Umbilical cord (tissue), 1 donor: ENCODE measurements at regions not wholly inside any gene's neighbourhood (a gene's known extent, or its start where the extent isn't known, plus 50 kb on each side); places are given as distances from the start of the nearest gene placed in this dataset.
"Not testable (repeated sequence)": the region's sequence is repeated elsewhere in the genome, so short reads cannot be mapped to it uniquely, and the experiment has no call there.

Source experiments
- DNase-seq: peaks from one replicate; pipeline ENCODE4 v3.0.0-alpha.2; 2015; ENCODE audit warnings: low spot score

DNA sequence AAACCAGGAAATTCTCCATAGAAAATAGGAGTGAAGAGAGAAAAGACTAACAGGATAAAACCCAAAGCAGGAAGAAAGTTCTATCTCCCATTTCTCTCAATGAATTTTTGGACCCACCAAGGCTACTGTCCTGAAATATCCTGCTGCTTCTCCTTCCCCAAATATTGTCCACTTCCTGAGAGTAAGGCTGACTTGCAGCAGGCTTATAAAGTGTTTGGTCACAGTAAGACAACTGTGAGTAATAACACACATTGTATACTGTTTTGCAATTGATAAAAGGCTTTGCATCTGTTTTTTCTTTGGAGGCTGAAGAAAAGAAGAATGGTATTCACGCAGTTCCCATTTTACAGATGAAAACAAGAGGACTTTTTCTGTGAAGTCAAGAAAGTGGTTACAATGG lies 52.8 kb downstream of the FOXD4L6 start:
- not testable (repeated sequence) for DNase-seq

DNA sequence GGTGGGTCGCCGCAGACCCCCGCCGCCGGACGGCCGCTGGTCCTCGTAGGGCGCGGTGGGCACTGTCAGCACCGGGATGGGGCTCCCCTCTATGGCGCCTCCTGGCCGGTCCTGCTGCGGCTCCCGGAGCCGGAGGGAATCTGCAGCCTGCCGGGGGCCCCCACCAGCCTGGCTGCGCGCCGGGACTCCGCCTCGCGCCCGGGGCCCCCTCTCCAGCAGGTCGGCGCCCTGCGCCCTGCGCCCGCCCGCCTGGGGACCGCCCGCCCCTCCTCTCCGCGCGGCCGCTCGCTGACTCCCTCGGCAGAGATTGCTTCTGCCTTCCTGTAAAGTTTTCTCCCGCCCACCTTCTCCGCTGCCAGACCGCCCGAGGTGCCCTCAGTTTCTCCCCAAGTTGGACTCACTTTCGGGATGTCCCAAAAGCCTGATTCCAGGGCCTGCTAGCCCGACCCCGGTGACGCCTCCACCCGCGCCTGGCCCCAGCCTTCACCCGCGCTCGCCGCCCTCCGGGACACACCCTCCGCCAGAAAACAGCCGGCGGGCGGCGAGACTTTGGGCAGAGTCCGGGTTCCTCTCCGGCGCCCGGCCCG lies 54.0 kb downstream of the FOXD4L6 start:
- DNase-seq = peak; percentile 34

DNA sequence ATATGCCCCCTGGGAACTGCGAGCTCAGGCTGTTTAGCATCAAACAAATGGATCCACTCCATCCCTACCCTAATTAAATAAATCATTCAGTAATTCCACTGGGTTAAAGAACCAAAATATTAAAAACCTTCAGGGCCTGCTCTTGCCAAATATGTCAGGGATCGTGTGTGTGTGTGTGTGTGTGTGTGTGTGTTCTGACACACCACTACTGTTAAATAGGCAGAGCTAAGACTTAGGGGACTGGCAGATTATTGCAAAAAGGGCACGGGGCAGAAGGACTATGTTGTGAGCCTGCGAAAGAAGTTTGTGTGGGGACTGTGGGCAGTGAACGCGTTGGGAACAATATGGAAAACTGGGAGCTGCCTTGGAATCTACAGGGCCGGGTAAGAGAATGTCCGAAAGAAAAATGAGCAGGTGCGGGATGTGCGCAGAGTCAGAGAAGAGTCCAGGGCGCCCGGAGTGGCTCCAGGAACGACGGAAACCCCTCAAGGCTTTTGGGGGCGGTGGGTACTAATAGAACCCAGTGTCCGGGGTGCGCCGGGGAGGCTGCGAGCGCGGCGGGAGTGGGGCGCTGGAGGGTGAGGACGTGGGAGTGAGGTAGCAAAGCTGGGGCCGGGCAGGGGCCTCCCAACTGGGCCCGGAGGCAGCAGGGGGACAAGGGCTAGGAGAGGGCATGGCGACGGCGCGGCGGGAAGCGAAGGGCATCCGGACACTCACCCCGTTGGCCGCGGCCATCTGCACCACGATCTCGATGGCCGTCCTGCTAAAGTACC lies 54.8 kb downstream of the FOXD4L6 start:
- not testable (repeated sequence) for DNase-seq

DNA sequence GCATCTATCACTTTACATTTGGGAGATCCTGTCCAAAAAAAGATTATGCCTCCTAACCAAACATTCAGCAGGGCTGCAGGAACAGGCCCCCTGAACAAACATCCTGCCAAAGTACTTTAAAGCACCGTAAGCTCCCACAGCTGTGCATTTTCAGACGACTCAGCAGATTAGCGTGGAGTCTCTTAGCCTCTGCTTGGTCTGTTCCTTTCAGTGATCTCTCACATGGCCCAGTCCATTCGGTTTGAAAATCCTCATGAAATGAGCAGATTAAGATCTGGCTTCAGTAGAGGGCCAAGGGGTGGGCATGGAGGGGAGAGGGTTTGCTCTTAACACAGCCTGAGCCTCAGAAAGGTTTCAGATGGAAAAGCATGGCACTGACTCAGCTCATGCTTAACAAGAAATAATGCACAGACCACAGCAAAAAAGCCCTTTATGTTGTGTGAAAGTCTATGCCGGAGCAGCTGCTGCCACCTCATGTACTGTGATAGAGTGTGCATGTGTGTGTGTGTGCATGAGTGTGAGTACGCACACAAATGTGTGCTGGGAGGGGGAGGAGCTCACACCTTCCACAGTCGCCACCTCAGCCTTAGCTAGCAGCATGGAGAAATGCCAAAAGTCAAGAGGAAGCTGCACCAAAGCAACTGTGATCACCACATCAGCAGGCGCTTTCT lies 64.2 kb downstream of the FOXD4L6 start:
- peak; percentile 92 for DNase-seq

DNA sequence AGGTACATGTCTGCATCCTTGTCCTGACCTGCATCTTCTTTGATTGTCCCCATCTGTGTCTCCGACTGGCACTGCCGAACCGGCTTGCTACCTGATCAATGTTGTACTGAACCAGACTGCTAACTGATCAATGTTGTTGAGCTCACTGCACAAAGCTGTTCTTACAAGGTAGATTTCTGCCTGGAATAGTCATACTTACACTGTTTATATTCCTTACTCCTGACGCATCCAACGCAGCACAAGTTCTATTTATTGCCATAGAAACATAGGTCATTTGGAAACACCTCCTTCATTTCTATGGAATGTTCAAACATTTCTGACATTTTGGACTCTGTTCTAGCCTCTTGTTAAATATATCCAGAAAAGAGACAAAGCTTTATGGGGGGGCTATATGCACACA lies 65.2 kb downstream of the FOXD4L6 start:
- DNase-seq = not testable (repeated sequence)

DNA sequence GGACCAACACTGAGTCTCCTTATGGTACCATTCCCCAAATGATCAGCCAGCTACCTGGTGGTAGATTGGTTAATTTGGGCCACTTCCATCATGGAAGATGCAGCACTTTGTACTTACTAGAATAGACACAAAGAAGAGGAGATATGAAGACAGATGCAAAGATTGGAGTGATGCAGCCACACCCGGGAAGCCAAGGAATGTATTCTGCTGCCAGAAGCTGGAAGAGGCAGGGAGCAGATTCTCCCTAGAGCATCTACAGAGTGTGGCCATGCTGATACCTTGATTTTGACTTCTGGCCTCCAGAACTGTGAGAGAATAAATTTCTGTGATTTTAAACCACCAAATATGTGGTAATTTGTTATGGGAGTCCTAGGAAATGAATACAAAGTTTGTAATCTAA lies 68.9 kb downstream of the FOXD4L6 start:
- not testable (repeated sequence) for DNase-seq

DNA sequence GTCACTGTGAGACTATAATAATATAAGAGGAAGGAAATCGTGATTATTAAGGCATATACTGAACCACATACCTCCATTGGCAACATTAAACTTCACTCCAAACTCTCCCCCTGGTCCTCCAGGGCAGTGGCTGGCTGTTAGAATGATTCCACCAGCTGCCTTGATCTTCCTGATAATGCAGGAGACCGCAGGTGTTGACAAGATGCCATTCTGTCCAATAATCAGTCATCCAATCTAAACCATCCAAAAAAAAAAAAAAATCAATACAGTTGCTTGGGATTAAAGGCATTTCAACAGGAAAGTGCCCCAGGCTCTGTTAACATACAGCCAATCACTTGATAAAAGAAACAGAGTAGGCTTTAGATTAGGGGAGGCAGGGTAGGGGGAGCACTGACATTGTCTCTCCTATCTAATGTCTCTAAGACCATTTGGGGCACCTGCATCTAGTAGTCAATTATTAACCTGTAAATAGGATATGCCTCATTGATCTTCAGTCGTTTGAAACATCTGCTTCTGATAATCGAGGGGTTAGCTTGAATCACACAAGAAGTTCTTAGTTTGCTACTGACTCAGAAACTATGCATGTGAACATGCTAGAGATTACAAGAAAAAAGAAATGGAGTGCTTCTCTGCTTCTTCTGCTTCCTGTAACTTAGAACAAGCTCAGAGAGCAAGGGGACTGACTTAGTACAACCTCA lies 74.7 kb downstream of the FOXD4L6 start:
- DNase-seq = not testable (repeated sequence)

DNA sequence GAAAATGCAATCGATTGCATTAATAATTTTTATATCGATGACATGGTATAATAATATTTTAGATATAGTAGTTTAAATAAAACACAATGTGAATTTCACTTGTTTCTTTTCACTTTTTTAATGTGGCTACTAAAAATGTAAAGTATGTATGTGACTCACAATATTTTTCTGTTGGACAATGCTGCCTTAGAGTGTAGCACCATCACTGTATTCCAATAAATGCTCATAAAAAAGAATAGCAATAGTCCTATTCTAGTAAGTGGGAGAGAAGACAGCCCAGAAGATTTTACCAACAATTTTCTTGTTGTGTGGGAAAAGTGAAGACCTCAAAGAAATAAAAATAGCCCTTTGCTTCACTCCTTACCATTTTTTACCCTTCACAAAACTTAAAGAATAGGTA lies 79.8 kb downstream of the FOXD4L6 start:
- DNase-seq = not testable (repeated sequence)

DNA sequence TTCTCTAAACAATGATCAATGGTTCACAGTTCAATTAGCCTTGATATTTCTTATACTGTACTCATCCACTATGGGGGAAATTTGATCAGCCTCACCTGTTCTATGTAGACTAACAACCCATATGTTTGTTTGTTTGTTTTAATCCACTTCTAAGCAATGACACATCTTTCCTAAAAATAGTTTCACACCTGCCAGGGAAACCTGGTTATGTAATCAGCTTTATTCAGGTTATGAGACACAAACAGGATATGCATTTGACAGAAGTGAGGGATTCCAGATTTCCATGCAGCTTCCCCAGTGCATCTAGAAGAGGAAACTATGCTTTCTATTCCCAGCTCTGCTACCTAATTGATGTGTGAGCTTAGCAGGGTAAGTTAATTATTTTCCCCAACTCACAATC lies 80.7 kb downstream of the FOXD4L6 start:
- not testable (repeated sequence) for DNase-seq

DNA sequence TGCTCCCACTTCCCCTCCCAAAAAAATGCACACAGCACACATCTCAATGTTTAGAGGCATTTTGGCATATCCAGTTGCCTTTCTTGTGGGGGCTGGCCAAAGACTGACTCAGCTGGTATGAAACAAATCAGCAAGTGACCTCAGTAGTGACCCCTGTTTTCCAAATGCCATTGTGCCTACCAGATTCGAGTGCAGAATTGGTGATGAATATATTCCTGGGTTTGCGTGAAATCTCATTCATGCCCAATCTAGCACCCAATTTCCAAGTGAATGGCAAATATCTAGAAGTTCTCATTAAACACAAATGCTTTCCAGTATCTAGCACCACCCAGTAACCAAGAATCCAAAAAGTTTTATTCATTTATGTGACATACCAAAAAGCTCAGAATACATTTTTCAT lies 83.6 kb downstream of the FOXD4L6 start:
- DNase-seq = not testable (repeated sequence)

DNA sequence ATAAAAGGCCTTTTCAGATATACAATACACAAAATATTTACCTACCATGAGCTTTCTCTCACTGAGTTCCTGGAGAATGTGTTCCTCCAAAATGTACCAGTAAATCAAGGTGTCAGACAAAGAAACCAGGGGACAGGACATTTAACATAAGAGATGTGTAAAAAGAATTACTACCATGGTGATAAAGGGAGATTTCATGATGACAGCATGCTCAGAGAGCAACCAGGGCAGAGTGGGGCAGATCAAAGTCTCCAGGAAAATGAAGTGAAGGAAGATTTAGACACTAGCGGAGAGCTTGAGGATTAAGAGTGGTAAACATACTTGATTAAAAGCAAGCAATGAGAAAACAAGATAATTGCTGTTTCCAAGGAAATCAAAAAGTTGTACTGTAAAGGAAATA lies 85.0 kb downstream of the FOXD4L6 start:
- DNase-seq = not testable (repeated sequence)

DNA sequence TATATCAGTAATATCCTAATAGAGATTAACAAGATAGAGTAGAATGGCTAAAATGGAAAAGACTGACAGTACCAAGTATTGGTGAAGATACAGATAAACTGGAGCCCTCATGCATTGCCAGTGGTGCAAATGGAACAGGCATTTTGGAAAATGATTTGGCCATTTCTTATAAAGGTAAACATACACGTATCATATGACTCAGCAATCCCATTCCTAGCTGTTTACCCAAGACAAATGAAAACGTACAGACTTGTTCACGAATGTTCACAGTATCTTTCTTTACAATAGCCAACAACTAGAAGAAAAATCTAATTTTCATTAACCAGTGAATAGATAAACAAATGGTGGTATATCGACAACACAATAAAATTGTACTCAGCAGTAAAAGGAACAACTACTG lies 86.4 kb downstream of the FOXD4L6 start:
- not testable (repeated sequence) for DNase-seq

DNA sequence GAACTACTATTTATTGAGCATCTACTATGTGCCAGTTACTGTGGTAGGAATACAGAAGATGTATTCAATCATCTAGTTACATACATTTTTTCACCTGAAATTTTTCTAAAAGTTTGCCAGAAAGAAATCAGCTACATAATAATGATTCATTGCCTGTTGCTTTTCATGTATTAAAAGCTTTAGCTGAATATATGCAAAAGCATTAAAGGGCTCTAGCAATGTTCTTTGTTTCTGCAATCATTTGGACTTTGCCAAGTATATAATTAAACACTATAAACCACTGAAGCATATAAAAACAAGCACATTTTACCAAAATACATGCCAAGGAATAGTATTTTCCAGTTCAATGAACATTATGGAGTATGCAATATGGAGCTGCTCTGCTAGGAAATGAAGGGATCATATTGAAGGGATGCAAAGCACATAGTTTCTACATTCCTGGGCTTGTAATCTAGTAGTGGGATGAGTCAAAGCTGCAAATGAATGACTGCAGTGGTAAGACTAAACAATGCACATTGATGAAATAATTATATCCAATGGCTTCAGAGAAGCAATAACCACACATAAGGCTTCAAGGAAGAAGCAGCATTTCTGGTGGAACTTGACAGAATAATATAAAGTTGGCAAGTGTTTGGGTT lies 87.7 kb downstream of the FOXD4L6 start:
- DNase-seq = peak; percentile 25

DNA sequence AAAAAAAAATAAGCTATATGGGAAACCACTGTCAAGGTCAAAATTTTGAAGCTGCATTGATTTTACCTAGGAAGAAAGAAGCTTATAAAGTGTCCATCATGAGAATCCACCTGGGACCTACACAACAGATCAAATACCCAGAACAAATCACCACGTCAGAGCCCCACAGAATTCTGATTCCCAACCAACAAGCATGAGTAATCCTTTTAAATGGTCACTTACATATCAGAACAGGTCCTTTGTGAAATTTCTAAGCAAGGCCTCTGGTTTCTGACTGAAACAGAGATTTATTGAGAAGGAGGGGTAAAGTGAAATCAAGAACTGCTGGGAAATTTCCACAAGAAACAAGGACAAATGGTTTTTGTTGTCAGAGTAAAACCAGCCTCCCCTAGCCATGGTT lies 93.2 kb downstream of the FOXD4L6 start:
- DNase-seq = not testable (repeated sequence)

DNA sequence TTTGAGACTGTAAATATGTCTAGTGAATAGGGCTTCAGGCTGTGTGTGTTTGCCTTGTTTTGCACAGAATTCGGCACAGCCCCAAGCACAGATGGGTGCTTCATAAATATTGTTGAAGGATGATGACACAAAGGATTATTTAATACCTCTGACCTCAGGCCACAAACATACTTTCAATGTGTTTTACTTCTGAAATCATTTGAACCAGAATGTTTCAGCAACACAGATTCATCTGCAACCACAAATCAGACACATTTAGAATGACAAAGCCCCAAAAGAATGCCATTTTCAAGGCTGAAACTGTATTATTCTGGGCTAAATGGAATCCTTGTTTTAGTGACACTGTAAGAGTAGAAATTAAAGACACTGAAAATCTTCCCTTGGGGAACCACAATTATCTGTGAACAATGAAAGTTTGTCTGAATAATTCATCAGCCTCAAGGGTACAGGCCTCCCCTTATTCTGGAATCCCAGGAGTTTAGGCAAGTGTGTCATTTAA lies 93.7 kb downstream of the FOXD4L6 start:
- peak; percentile 38 for DNase-seq

DNA sequence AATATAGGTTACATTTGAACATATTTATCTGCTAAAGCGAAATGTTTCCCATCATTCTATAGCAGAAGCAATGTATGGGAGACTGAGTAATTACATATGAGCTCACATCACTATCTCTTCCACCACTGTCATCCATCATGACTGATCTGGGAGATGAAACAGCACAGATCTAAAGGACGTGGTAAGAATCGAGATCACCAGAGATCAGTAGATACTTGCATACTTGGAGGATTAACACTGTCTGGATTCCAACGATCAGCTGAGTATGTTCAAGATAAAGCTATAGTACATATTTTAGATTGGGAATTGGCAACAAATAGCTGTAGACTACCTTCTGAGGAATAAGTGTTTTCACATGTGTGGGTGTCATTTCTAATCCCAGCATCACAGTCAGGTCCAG lies 94.6 kb downstream of the FOXD4L6 start:
- DNase-seq = peak; percentile 60

DNA sequence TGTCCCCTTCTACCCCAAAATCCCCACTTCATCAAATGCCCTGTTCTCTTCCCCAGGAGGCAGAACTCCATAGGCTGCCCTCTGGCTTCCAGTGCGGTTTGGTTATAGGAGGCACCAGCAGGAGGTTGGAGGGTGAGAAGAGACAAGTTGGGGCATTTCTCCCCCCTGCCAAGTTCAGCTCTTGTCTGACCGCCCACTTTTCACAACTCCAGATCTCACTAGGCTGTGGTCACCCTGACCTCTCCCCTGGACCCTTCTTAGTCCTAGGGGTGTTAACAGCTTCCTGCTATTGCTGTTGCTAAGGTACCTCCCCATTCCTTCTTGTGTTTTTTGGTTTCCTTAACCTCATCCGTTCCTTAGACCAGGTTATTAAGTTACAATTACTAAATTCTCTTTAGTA lies 95.1 kb downstream of the FOXD4L6 start:
- not testable (repeated sequence) for DNase-seq

DNA sequence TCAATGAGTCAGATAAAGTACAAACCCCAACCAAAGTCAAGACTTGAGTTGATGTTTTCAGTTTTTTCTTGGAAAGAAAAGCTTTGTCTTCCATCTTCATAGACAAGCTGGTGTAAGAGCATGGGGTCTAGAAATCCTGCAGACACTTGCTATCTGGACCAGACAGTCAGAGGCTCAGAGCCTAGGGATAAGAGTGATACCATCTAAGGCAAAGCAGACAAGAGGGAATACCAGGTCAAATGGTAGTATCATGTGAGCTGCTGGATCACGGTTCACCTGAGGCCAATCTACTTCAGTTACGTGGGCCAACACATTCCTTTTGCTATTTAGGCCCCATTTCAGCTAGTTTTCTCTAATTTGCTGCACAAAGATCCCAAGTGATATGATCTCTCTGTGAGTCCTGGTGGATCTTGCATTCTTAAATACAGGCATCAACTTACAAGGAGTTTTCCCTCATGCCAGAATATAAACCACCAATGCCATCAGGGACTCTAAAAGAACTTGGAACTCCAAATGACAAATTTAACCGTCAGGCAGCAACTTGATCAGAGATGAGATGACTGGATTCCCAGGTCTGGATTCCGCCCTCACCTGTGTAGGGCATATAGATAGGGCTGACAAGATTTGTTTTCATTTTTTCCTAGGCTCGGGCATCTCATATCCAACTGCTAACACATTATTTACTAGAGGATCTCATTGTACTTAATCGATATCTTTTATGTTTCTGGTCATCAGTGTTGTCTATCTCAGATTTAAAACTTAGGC lies 101.4 kb downstream of the FOXD4L6 start:
- DNase-seq = not testable (repeated sequence)

DNA sequence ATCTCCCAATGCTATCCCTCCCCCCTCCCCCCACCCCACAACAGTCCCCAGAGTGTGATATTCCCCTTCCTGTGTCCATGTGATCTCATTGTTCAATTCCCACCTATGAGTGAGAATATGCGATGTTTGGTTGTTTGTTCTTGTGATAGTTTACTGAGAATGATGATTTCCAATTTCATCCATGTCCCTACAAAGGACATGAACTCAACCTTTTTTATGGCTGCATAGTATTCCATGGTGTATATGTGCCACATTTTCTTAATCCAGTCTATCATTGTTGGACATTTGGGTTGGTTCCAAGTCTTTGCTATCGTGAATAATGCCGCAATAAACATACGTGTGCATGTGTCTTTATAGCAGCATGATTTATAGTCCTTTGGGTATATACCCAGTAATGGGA lies 106.1 kb downstream of the FOXD4L6 start:
- DNase-seq = not testable (repeated sequence)

DNA sequence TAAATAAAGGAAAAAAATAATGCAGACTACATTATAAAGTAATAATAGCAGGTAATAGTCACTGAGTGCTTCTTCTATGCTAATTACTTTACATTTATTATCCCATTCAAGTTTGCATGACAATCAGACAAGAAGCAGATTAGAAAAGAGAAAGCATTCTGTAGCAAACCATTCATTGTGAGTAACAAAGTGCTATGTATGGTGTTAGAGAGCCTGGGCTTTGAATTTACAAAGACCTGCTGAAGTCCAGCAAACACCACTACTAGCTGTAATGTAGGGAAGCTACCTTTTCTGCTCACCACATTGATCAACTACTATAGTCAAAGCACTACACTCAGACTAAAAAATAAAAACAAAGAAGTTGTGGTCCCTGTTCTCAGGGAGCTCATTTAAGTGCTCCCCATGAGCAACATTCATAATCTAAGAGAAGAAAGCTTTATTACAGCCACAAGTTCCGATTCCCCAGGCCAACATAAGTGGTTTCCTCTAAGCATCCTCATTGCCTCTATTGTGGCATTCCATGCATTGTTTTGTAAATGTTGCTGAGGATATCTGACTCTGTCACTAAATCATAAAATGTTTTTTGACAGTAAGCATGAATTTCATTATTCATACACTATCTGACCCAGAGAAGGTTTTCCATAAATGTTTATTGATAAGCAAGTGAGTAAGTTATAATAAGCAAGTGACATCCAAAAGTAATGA lies 108.5 kb downstream of the FOXD4L6 start:
- not testable (repeated sequence) for DNase-seq
